ENCODE measurements at regions not wholly inside any gene's neighbourhood (a gene's known extent, or its start where the extent isn't known, plus 50 kb on each side); places are given as distances from the start of the nearest gene placed in this dataset.
A peak's percentile ranks its signal among the peaks of the same experiment; 100 is the strongest.

- no peak overlapping the region for H3K27ac ChIP-seq
- no peak for DNase-seq
- intact Hi-C loops (cut with DNase I) = no loop called here
- WGBS, 2 donors = 68 to 77% methylated on average over 2 of the region's 2 CpGs
- H3K4me3 ChIP-seq = no peak overlapping the region
- no peaks in the 10 kb centered on the region for H3K27me3 ChIP-seq
- no peaks in the 10 kb centered on the region for H3K4me1 ChIP-seq
- TF ChIP-seq POLR2AphosphoS5 (IDR thresholded peaks at IDR 0.05) = no peak
- TF ChIP-seq CTCF (IDR thresholded peaks at IDR 0.05) = no peak
- no peak for TF ChIP-seq EP300 (IDR thresholded peaks at IDR 0.05)
- no peak for TF ChIP-seq POLR2A (IDR thresholded peaks at IDR 0.05)
- H3K36me3 ChIP-seq = no peaks in the 10 kb centered on the region
- no peaks in the 10 kb centered on the region for H3K9me3 ChIP-seq
Measured at GRCh38 chr12:86513226-86513625, 257.0 kb upstream of the MGAT4C start.

GRCh38 chr12:86496595-86496994, 240.4 kb upstream of the MGAT4C start:
- 5 to 36% methylated on average over 1 of the region's 1 CpG for WGBS, 2 donors
- Histone ChIP-seq H3K4me3 (no peak overlapping the region), H3K27me3 (no peaks in the 10 kb centered on the region), H3K9me3 (no peaks in the 10 kb centered on the region), H3K36me3 (no peaks in the 10 kb centered on the region), H3K27ac (no peak overlapping the region), H3K4me1 (no peaks in the 10 kb centered on the region)
- no peak for TF ChIP-seq POLR2AphosphoS5 (IDR thresholded peaks at IDR 0.05)
- TF ChIP-seq EP300 (IDR thresholded peaks at IDR 0.05) = no peak
- TF ChIP-seq POLR2A (IDR thresholded peaks at IDR 0.05) = no peak
- TF ChIP-seq CTCF (IDR thresholded peaks at IDR 0.05) = no peak
- no peak for DNase-seq
- intact Hi-C loops (cut with DNase I) = no loop called here

DNA sequence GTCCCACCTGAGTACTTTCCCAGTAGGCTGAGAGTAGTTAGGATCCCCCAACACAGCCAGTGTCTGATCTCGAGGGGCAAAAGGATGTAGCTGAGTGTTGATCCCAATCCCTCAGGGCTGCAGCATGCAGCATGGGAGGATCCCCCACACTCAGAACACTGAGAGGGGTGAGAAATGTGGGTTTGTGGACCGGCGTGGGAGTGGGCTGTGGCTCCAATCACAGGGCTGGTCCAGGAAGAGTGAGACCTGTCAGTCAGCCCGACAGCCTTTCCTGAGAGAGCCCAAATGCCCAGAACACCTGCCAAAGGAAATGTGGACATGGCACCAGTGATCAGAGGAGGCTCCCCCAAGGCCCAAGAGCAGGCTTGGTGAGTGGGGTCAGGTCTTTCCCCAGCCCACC, 228.3 kb upstream of the MGAT4C start:
- intact Hi-C loops (cut with DNase I) = no loop called here
- H3K36me3 ChIP-seq = no peaks in the 10 kb centered on the region
- no peaks in the 10 kb centered on the region for H3K4me1 ChIP-seq
- DNase-seq = peak; percentile 51
- H3K27ac ChIP-seq = no peak overlapping the region
- TF ChIP-seq CTCF (IDR thresholded peaks at IDR 0.05) = no peak
- no peak for TF ChIP-seq POLR2AphosphoS5 (IDR thresholded peaks at IDR 0.05)
- no peak for TF ChIP-seq POLR2A (IDR thresholded peaks at IDR 0.05)
- TF ChIP-seq EP300 (IDR thresholded peaks at IDR 0.05) = no peak
- H3K4me3 ChIP-seq = no peak overlapping the region
- H3K27me3 ChIP-seq = no peaks in the 10 kb centered on the region
- no peaks in the 10 kb centered on the region for H3K9me3 ChIP-seq
- WGBS, 2 donors = 84 to 87% methylated on average over 4 of the region's 4 CpGs

DNA sequence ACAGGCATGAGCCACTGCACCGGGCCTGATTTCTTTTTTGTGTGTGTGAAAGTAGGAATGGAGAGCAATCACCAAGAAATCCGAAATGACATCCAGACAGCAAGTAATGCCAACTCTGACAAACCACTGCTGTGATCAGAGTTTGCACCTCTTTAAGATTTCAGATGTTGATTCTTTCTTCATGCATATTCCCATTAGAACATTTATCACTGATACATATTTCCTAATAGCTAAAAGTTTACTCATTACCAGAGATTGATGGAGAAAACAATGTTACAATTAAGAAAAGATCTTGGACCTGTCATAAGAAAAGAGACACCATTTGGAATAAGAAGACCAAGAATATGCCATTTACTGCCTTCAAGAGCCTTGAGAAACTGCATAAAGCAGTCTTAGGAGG, 217.0 kb upstream of the MGAT4C start:
- no peak overlapping the region for H3K27ac ChIP-seq
- H3K36me3 ChIP-seq = no peaks in the 10 kb centered on the region
- no peak overlapping the region for H3K4me3 ChIP-seq
- WGBS, 2 donors = 73 to 79% methylated on average over 2 of the region's 2 CpGs
- H3K9me3 ChIP-seq = no peaks in the 10 kb centered on the region
- TF ChIP-seq CTCF (IDR thresholded peaks at IDR 0.05) (no peak), EP300 (IDR thresholded peaks at IDR 0.05) (no peak), POLR2AphosphoS5 (IDR thresholded peaks at IDR 0.05) (no peak), POLR2A (IDR thresholded peaks at IDR 0.05) (no peak)
- no peaks in the 10 kb centered on the region for H3K27me3 ChIP-seq
- H3K4me1 ChIP-seq = no peaks in the 10 kb centered on the region
- intact Hi-C loops (cut with DNase I) = no loop called here
- no peak for DNase-seq

- no peak overlapping the region for H3K27ac ChIP-seq
- no peak for DNase-seq
- TF ChIP-seq CTCF (IDR thresholded peaks at IDR 0.05) (no peak), EP300 (IDR thresholded peaks at IDR 0.05) (no peak), POLR2A (IDR thresholded peaks at IDR 0.05) (no peak), POLR2AphosphoS5 (IDR thresholded peaks at IDR 0.05) (no peak)
- H3K36me3 ChIP-seq = no peaks in the 10 kb centered on the region
- WGBS, 2 donors = 61 to 76% methylated on average over 2 of the region's 2 CpGs
- H3K9me3 ChIP-seq = no peaks in the 10 kb centered on the region
- H3K27me3 ChIP-seq = no peaks in the 10 kb centered on the region
- H3K4me1 ChIP-seq = no peaks in the 10 kb centered on the region
- no peak overlapping the region for H3K4me3 ChIP-seq
- intact Hi-C loops (cut with DNase I) = no loop called here
Measured at GRCh38 chr12:86456776-86457175, 200.6 kb upstream of the MGAT4C start.
